HFF-Myc (cell line): ENCODE measurements at regions not wholly inside any gene's neighbourhood (a gene's known extent, or its start where the extent isn't known, plus 50 kb on each side); places are given as distances from the start of the nearest gene placed in this dataset.

Experiments
- DNase-seq: peaks from one replicate; pipeline ENCODE4 v3.0.0-alpha.2; 2011; ENCODE audit warnings: low read depth; ENCODE audit errors: extremely low read depth
- H3K4me3 ChIP-seq: replicated peaks from 2 replicates; pipeline ENCODE4 v1.5.1; 2011; ENCODE audit warnings: low read depth, mild to moderate bottlenecking, control low read depth, low read length
- CTCF ChIP-seq: IDR thresholded peaks from 2 replicates; pipeline ENCODE4 v1.5.1; 2012; ENCODE audit warnings: mild to moderate bottlenecking, low read depth, low read length, control low read depth; ENCODE audit errors: missing control alignments

- no peak for DNase-seq
- TF ChIP-seq CTCF: no peak
- H3K4me3 ChIP-seq: no peak overlapping the region
These were observed 52.0 kb upstream of the IVNS1ABP start for GRCh38 chr1:185368913-185369491.

- TF ChIP-seq CTCF: no peak
- no peak overlapping the region for H3K4me3 ChIP-seq
- no peak for DNase-seq
These were observed 51.3 kb upstream of the IVNS1ABP start for GRCh38 chr1:185368313-185368855.

GRCh38 chr1:185367218-185367617, 50.2 kb upstream of the IVNS1ABP start:
- no peak overlapping the region for H3K4me3 ChIP-seq
- TF ChIP-seq CTCF: no peak
- DNase-seq: no peak
